T-cell (primary cell): ENCODE measurements at regions not wholly inside any gene's neighbourhood (a gene's known extent, or its start where the extent isn't known, plus 50 kb on each side); places are given as distances from the start of the nearest gene placed in this dataset.

Experiments
- ATAC-seq, 4 experiments: fragments of 200-7000 bp in 3 of 4; fragments of 150-1000 bp in 1 of 4; cut with Tn5 transposase; replicated peaks in 1 of 4; 1 replicate in 3 of 4; 2 replicates in 1 of 4; pipeline ENCODE4 v1.10.0; 2021; ENCODE audit warnings: moderate library complexity in 3 of 4, mild to moderate bottlenecking in 2 of 4, moderate number of reproducible peaks in 1 of 4
- CTCF ChIA-PET, 2 donors: fragments of 300-600 bp; sonication (Branson Sonifier 250); formaldehyde crosslinking; loops; one replicate each; lab custom pipeline; 2022; ENCODE audit warnings: antibody characterized with exemption in 2 of 2; lab: Charles Lee
- POLR2A ChIA-PET, 2 donors: fragments of 300-600 bp; sonication (Branson Sonifier 250); formaldehyde crosslinking; loops; one replicate each; lab custom pipeline; 2022; ENCODE audit warnings: antibody characterized with exemption in 2 of 2; lab: Charles Lee
- DNase-seq, 35 experiments: peaks; one replicate each; pipeline versions ENCODE4 v3.0.0 to v3.0.0-alpha.2; 2013 to 2023
- H3K27ac ChIP-seq: one replicate; pipeline ENCODE4 v1.5.1; 2013; ENCODE audit warnings: low read length
- H3K27me3 ChIP-seq, 2 experiments: replicated peaks in 1 of 2; 1 replicate in 1 of 2; 2 replicates in 1 of 2; pipeline versions ENCODE4 v1.6.1 to v1.7.0; 2013; ENCODE audit warnings: low read length in 1 of 2, mixed read lengths in 1 of 2; ENCODE audit not compliant: control insufficient read depth in 2 of 2, insufficient read depth in 2 of 2; ENCODE audit errors: extremely low read depth in 1 of 2
- H3K36me3 ChIP-seq, 2 donors: 1 replicate in 1 of 2; 2 replicates in 1 of 2; pipeline versions ENCODE4 v1.6.1 to v1.7.0; 2013; ENCODE audit warnings: low read length in 1 of 2; ENCODE audit not compliant: control insufficient read depth in 2 of 2, insufficient read depth in 1 of 2; ENCODE audit errors: extremely low read depth in 1 of 2
- H3K4me1 ChIP-seq, 2 experiments: 1 replicate in 1 of 2; 2 replicates in 1 of 2; pipeline versions ENCODE4 v1.6.1 to v1.7.0; 2013; ENCODE audit warnings: low read length in 2 of 2, mixed read lengths in 1 of 2; ENCODE audit not compliant: insufficient read depth in 2 of 2, control insufficient read depth in 1 of 2; ENCODE audit errors: extremely low read depth in 1 of 2
- H3K4me3 ChIP-seq, 2 donors: 1 replicate in 1 of 2; 2 replicates in 1 of 2; pipeline versions ENCODE4 v1.5.1 to v1.7.0; 2013; ENCODE audit warnings: mild to moderate bottlenecking in 2 of 2, low read length in 1 of 2, moderate library complexity in 1 of 2; ENCODE audit not compliant: control insufficient read depth in 1 of 2; ENCODE audit errors: extremely low read depth in 1 of 2
- H3K9me3 ChIP-seq: 2 replicates; pipeline ENCODE4 v1.7.0; 2013
- H3K27ac Mint-ChIP-seq, 2 donors: one replicate each; pipeline ENCODE4 v1.8.0; 2020 to 2021; ENCODE audit warnings: mild to moderate bottlenecking in 2 of 2, mixed read lengths in 2 of 2
- H3K27me3 Mint-ChIP-seq, 2 donors: one replicate each; pipeline ENCODE4 v1.8.0; 2021 to 2022; ENCODE audit warnings: mixed read lengths in 2 of 2
- H3K36me3 Mint-ChIP-seq: one replicate; pipeline ENCODE4 v1.8.0; 2021; ENCODE audit warnings: mixed read lengths
- H3K4me1 Mint-ChIP-seq, 3 donors: one replicate each; pipeline ENCODE4 v1.8.0; 2020 to 2022; ENCODE audit warnings: mixed read lengths in 3 of 3, mild to moderate bottlenecking in 1 of 3
- H3K4me3 Mint-ChIP-seq, 3 donors: one replicate each; pipeline ENCODE4 v1.8.0; 2020 to 2022; ENCODE audit warnings: mild to moderate bottlenecking in 3 of 3, mixed read lengths in 3 of 3, moderate library complexity in 3 of 3
- H3K9me3 Mint-ChIP-seq, 3 donors: one replicate each; pipeline ENCODE4 v1.8.0; 2020 to 2022; ENCODE audit warnings: mixed read lengths in 3 of 3
- WGBS: methylation state at CpG from one replicate; pipeline ENCODE4 v1.1.5; 2013; ENCODE audit warnings: missing lambda C conversion rate; ENCODE audit not compliant: insufficient coverage; 5-methylcytosine and 5-hydroxymethylcytosine counted together

GRCh38 chr20:51890003-51890402, 87.7 kb upstream of the SALL4 start:
- Histone ChIP-seq H3K27me3 (no peaks in the 10 kb centered on the region), H3K4me1 (no peaks in the 10 kb centered on the region), H3K27ac (no peak overlapping the region), H3K36me3 (no peaks in the 10 kb centered on the region), H3K9me3 (no peaks in the 10 kb centered on the region), H3K4me3 (no peak overlapping the region)
- H3K27me3 Mint-ChIP-seq = peaks cover 1 to 16% of the 10 kb centered on the region in 2 donors
- ATAC-seq = no peak
- no peaks in the 10 kb centered on the region for H3K4me1 Mint-ChIP-seq
- WGBS = 100% methylated on average over 4 of the region's 9 CpGs
- H3K27ac Mint-ChIP-seq = no peak overlapping the region
- ChIA-PET POLR2A (interaction anchor here in 1 of 2 donors (0.7 kb wide), 1 partner anchor 169 kb away, joined by 4 read pairs; no protein-coding TSS in a partner anchor), CTCF (no interaction called here)
- DNase-seq = no peak
- no peaks in the 10 kb centered on the region for H3K9me3 Mint-ChIP-seq
- H3K36me3 Mint-ChIP-seq = no peaks in the 10 kb centered on the region
- H3K4me3 Mint-ChIP-seq = no peak overlapping the region

GRCh38 chr20:51889466-51889865, 87.1 kb upstream of the SALL4 start:
- ChIA-PET CTCF (interaction anchor here in 1 of 2 donors (0.6 kb wide), 1 partner anchor 1315 kb away, joined by 3 read pairs; no protein-coding TSS in a partner anchor), POLR2A (interaction anchor here in 1 of 2 donors (0.7 kb wide), 1 partner anchor 170 kb away, joined by 4 read pairs; no protein-coding TSS in a partner anchor)
- Mint-ChIP-seq H3K27me3 (peaks cover 1 to 13% of the 10 kb centered on the region in 2 donors), H3K4me3 (no peak overlapping the region), H3K27ac (no peak overlapping the region), H3K4me1 (no peaks in the 10 kb centered on the region), H3K36me3 (no peaks in the 10 kb centered on the region), H3K9me3 (no peaks in the 10 kb centered on the region)
- no peak for ATAC-seq
- 20% methylated on average over 1 of the region's 4 CpGs for WGBS
- Histone ChIP-seq H3K27me3 (no peaks in the 10 kb centered on the region), H3K27ac (no peak overlapping the region), H3K4me3 (no peak overlapping the region), H3K9me3 (no peaks in the 10 kb centered on the region), H3K4me1 (no peaks in the 10 kb centered on the region), H3K36me3 (no peaks in the 10 kb centered on the region)
- no peak for DNase-seq

- ATAC-seq = no peak
- Mint-ChIP-seq H3K36me3 (no peaks in the 10 kb centered on the region), H3K4me1 (no peaks in the 10 kb centered on the region), H3K9me3 (no peaks in the 10 kb centered on the region), H3K27ac (no peak overlapping the region), H3K4me3 (no peak overlapping the region), H3K27me3 (peaks cover 1 to 5% of the 10 kb centered on the region in 2 donors)
- no peaks in the 10 kb centered on the region for H3K4me1 ChIP-seq
- no peaks in the 10 kb centered on the region for H3K9me3 ChIP-seq
- no peak for DNase-seq
- H3K27me3 ChIP-seq = no peaks in the 10 kb centered on the region
- WGBS = no CpG with 5 or more reads among the region's 10 CpGs
- no peak overlapping the region for H3K4me3 ChIP-seq
- H3K27ac ChIP-seq = no peak overlapping the region
- POLR2A ChIA-PET = no interaction called here
- CTCF ChIA-PET = no interaction called here
- no peaks in the 10 kb centered on the region for H3K36me3 ChIP-seq
Observed at GRCh38 chr20:51888291-51888690, 86.0 kb upstream of the SALL4 start.

- no peaks in the 10 kb centered on the region for H3K36me3 ChIP-seq
- DNase-seq (no peak), ATAC-seq (no peak)
- no peaks in the 10 kb centered on the region for H3K9me3 ChIP-seq
- Mint-ChIP-seq H3K9me3 (no peaks in the 10 kb centered on the region), H3K4me3 (no peak overlapping the region), H3K36me3 (no peaks in the 10 kb centered on the region), H3K27me3 (peaks cover 4 to 5% of the 10 kb centered on the region in 2 donors), H3K4me1 (no peaks in the 10 kb centered on the region), H3K27ac (no peak overlapping the region)
- no peak overlapping the region for H3K27ac ChIP-seq
- no peaks in the 10 kb centered on the region for H3K4me1 ChIP-seq
- H3K4me3 ChIP-seq = no peak overlapping the region
- H3K27me3 ChIP-seq = no peaks in the 10 kb centered on the region
- POLR2A ChIA-PET = no interaction called here
- WGBS = no CpG with 5 or more reads among the region's 5 CpGs
- CTCF ChIA-PET = no interaction called here
Observed at GRCh38 chr20:51886891-51887608, 84.7 kb upstream of the SALL4 start.

- H3K36me3 ChIP-seq = no peaks in the 10 kb centered on the region
- DNase-seq = no peak
- Mint-ChIP-seq H3K27me3 (peaks cover 9% of the 10 kb centered on the region in 2 donors), H3K36me3 (no peaks in the 10 kb centered on the region), H3K4me1 (no peaks in the 10 kb centered on the region), H3K9me3 (no peaks in the 10 kb centered on the region), H3K27ac (no peak overlapping the region), H3K4me3 (no peak overlapping the region)
- no peaks in the 10 kb centered on the region for H3K4me1 ChIP-seq
- no peaks in the 10 kb centered on the region for H3K27me3 ChIP-seq
- H3K4me3 ChIP-seq = no peak overlapping the region
- H3K9me3 ChIP-seq = no peaks in the 10 kb centered on the region
- no peak overlapping the region for H3K27ac ChIP-seq
- ChIA-PET POLR2A (no interaction called here), CTCF (no interaction called here)
- WGBS = no CpG with 5 or more reads among the region's 2 CpGs
- ATAC-seq = no peak
Observed at GRCh38 chr20:51886341-51886740, 84.0 kb upstream of the SALL4 start.

GRCh38 chr20:51884561-51884960, 82.2 kb upstream of the SALL4 start:
- Histone ChIP-seq H3K9me3 (no peaks in the 10 kb centered on the region), H3K36me3 (no peaks in the 10 kb centered on the region), H3K4me3 (no peak overlapping the region), H3K4me1 (no peaks in the 10 kb centered on the region), H3K27me3 (no peaks in the 10 kb centered on the region), H3K27ac (no peak overlapping the region)
- 100% methylated on average over 1 of the region's 5 CpGs for WGBS
- ChIA-PET POLR2A (no interaction called here), CTCF (no interaction called here)
- Mint-ChIP-seq H3K27me3 (peaks cover 6 to 8% of the 10 kb centered on the region in 2 donors), H3K4me3 (no peak overlapping the region), H3K36me3 (no peaks in the 10 kb centered on the region), H3K27ac (no peak overlapping the region), H3K9me3 (no peaks in the 10 kb centered on the region), H3K4me1 (no peaks in the 10 kb centered on the region)
- no peak for ATAC-seq
- DNase-seq = no peak
